HuH-7 (cell line): ENCODE measurements at regions not wholly inside any gene's neighbourhood (a gene's known extent, or its start where the extent isn't known, plus 50 kb on each side); places are given as distances from the start of the nearest gene placed in this dataset.
"Not testable (repeated sequence)": the region's sequence is repeated elsewhere in the genome, so short reads cannot be mapped to it uniquely, and the experiment has no call there.

Experiments used
- DNase-seq: peaks from one replicate; pipeline ENCODE4 v3.0.0; 2011; ENCODE audit warnings: low spot score

DNA sequence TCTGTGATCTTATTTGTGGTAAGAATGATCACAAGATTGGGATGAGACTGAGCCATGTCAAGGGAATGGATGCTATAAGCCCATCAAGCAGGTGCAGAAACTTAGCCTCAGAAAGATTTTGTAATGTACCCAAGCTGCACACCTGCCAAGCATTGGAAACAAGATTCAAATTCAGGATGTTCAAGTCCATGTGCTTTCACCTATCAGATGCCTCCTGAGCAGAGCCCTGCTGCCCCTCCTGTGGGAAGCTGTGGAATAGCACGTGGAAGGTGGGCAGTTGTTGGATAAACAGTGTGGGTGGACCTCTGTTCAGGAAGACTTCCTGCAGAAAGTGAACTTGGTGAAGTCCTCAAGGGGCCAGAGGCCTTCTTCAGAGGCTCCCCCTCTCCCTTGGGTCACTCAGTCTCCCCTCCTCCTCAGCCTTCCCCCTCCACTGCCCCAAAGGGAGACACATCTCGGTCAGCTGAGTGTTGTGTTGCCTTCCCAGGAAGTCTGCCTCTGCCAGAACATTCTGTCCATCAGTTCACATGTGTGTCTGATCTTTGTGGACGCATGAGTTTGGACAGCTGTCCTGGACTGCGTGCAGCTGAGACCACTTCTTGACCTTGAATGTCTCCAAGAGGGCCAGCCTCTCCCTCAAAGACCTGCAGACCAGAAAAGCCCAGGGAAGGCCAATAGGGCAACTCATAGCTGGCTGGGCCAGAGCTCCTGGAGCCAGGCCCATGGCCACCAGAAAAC, 186.1 kb downstream of the INHBB start:
- DNase-seq = no peak

DNA sequence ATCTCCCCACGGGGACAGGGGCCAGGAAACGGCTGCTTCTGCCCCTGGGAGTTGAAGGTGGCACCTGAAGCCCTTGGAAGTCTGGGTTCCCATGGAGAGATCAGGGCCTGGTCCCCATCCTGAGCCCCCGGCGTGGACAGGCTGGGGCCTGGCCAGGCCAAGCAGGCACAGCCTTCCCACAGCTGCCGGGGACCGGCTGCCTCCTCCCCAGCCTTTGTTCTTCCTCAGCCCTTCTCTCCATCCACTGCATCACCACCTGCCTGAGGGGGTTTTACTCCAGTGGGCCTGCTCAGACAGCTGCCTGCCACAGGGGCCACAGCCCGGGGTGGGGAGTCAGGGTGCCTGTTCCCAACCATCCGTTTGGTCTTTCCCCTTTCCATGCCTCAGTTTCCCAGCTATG, 187.7 kb downstream of the INHBB start:
- DNase-seq = no peak

DNA sequence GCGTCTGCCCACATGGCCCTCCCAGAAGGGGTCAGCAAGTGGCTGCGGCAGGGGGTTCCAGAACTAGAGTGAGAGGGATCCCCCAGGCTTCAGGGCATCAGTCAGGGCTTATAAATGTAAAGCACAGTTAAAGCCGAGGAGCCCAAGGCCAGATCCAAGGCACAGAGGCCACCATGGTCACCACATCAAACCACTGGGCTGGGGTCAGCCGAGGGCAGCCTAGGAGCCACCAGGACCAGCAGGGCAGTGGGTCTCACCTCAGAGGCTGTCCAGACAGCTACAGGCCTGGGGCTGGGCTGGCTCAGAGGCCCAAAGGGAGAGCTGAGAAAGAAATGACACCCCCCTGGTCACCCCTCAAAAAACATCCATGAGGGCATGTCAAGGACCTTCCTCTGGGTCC, 188.5 kb downstream of the INHBB start:
- no peak for DNase-seq

DNA sequence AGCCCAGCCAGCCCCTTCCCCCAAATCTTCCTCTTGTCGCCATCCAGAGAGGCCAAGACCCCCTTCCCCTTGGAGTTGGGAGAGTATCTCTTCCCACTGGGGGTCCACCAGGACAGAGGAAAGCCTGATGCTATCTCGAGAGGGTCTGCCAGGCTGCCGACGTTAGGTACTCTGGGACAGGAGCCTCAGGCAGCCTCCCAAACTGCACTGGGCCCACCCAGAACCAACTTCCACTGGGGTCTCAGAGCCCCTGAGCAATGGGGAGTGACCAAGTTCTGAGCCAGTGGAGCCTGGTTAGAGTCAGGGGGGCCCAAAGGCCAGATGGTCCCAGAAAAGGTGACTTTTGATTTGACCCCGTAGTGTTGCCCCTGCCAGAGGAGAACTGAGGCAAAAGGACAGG, 189.1 kb downstream of the INHBB start:
- DNase-seq = no peak

DNA sequence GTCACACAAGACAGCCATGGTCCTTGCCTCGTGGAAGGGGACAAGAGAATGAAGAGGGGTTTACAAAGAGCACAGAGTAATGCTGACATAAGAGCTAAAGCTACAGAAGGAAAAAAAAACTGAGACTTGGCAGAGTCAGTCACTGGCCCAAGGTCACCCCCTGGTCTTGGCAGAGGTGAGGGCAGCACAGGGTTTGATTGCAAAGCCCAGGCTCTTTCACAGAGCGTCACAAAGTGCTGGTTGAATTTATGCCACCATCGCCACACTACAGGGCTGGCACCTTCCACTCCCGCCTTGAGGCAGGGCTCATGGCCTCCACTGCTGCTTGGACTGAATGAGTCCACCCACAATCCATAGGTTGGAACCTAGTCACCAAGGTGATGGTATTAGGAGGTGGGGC, 190.2 kb downstream of the INHBB start:
- no peak for DNase-seq

DNA sequence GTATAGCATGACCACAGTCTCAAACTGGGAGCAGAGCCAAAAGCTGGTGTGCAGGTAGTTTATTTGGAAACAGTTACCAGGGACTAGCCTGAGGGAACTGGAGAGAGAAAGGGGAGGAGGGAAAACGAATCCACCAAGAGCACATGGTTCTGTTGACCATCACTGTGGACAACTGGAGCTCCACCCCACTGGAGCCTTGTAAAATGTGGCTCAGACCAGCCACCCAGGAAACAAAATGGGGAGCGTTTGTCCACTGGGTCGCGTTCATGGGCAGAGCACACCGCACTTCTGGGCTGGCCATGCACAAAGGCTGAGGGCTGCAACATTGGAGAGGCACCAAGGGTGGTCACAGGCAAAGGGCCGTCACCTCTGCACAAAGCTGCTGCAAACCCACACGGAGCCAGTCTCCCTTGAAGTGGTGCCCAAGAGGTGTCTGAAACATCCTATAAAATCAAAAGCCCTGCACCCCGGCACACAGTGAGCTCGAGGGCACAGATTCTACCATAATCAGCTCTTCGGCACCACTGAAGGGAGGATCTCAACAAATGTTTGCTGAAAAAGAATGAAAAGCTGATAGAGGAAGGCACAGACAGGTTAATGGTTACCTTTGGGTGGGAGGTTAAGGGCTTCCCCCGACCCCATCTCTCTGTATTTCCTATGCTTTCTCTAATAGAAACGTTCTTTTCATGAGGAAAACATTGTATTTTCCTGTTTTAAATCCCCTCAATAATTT, 192.9 kb downstream of the INHBB start:
- DNase-seq = no peak

DNA sequence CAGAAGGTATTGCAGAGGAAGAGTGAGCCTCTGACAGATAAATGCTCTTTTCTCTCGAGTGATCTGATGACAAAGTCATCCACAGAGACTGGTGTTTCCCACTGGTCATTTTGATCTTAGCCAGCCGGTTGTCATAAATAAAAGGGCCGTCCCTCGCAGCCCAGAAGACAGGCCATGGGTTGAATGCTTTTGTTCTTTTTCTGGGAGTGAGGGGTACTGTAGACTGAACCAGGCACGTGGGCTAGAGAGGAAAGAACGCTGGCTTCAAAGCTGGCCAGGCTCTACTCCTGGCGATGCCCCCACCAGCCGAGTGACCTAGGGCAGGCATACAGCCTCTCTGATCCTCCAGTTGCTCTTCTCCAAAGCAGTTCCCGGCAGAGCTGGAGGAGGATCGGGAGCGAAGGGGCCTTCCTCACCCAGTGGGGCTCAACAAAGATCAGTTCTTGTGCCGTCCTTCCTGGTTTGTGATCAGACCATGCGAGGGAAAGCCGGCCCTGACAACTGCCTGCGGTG, 193.5 kb downstream of the INHBB start:
- no peak for DNase-seq

DNA sequence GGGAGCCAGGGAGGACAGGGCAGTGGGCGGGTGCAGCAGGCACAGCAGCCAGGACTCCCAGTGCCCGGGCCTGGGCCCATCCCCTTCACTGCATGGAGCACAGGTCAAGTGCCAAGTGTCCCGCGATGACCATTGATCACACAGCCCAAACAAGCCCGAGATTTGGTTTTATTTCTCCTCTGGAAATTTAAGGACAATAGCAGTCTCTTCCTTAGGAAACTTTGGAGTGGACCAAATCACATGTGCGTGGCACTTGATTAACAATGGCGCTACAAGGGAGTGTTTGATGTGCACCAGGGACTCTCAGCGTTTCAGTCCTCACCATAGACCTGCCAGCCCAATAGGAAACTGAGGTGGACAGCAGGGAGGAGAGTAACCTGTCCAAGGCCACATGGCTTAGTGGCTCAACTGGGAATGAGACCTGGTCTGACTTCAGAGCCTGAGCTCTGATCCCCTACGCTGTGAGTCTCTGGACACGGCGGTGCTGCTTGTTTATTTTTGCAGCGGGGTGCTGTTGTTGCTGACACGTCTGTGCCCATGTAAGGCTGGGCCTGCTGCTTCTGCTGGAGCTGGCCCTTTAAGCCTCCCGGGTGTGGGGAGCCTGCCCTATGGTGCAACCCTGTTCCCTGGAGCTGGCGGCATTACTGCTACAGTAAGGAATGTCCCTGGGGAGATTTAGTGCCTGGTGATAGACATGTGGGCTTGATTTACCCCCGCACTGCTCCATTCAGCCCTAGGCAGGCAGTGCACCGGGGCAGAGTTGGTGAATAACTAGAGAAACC, 194.2 kb downstream of the INHBB start:
- DNase-seq = peak; percentile 81

DNA sequence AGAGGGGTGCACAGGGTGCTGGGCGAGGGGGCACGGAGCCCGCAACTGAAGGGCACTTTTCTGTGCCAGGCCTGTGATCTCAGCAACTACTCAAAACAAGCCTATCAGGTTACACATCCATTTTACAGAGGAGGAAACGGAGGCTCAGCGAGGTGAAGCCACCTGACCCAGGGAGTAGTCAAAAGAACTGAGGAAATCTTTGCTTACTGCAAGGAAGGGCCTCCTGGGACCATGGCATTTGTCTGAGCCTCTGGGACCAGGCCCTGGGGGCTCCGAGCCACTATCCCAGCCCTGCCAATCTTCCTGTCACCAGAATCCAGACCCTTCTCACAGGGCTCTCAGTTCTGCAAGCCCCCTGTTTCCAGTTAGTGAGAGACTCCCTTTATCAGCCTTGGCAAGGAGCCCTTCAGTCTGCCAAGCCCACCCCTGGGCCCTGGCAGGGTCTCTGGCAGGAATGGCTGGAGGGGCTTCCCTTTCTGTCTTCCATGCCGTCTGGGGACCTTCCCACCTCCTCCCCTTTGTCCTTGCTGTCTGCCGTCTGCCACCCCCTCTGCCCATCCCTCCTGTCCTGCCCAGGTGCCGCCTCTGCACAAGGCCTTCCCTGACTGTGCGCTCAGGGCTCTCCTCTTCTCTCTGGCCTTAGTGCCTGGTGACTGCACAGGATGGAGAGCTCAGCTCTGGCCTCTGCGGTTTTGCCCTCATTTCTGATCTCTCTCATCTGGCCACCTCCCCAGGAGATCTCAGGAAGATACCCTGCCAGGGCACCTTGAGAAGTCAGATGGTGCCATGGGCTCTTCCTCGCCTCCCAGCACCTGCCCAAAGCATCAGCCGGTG, 194.7 kb upstream of the GLI2 start:
- no peak for DNase-seq

DNA sequence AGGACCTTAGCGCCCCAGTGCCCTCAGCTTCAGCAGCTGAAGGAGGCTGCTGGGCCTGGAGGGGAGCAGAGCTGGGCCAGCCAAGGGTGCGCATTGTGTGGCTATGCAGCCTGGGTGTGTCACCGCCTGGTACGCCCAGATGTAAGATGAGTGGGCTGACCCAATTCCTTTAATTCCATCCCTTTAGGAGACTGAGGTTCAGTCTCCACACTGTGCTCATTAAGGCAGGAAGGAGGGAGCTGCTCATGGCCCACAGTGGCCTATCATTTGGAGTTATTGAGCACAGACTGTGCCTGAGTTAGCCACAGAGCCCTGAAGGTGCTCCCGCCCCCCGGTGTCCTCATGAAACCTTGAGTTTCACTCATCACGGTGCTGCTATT, 194.1 kb upstream of the GLI2 start:
- DNase-seq = no peak

DNA sequence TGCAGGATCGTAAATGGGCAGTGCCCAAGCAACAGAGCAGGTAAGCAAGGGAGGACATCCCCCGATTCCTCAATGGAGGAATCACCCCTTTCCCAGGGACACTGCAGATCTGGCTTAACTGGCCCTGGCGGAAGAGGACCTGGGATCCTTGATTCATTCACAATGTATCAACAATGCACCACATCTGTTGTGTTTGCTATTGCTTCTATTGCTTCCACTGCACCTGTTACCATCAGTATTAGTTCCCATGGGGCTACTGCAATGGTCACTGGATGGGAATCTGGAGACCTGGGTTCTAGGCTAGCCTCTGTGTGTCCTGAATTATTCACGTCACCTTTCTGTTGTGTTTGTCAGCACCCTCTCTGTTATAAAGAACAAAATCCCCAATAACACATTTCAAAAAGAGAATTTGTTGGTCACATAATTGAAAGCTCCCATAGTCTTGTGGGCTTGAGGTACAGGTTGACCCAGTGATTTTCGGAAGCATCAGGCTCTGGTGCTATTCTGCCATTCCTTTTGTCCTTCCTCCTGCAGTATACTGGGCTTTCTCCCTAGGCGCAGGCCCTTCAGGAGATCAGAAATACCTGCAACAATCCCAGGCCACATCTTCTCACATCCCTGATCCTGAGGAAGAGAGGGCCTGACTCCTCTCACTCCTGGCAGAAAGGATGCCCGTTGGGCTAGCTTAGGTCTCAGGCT, 193.5 kb upstream of the GLI2 start:
- no peak for DNase-seq

DNA sequence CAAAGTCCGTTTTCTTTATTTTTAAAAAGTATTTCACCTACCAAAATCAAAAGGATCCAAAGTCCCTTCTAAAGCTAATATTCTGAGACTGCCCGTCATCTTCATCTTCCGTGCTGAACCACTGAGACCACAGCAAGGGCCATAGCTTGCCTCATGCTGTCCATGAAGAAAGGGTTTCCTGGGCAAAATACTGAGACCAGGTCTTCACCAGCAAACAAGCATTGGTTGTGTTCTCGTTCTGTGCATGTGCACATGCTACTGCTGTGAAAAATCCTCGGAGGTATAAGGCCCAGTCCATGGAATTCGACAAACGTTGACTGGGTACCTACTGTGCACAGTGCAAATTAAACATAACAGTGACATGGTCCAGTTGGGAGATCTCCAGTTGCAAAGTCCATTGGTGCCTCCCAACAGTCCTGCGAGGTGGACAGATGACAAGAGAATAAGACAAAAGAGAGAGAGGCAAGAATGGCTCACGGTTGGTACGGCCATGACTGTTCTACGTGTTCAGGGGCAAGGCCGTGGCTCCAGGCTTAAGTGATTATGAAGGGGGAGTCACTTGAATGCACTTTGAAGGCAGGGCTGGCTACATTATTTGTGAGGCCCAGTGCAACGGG, 192.6 kb upstream of the GLI2 start:
- DNase-seq = no peak

DNA sequence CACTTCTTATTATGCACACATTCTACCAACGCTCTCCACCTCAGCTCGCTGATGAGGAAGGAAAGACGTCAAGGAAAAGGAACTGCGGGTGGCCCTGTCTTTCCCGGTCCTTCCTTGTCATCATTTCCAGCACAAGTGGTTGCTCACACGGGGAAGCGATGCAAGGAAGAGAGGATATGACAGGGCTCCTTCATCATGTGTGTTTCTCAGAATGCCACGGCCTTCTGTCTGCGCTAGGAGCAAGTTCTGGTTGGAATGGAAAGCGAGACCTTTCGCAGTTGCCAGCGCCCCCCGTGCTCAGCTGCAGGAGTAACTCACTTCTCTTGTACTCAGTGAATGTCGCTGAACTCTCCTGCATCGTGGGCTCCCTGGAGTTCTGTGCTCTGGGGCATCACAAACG, 191.8 kb upstream of the GLI2 start:
- DNase-seq = no peak

DNA sequence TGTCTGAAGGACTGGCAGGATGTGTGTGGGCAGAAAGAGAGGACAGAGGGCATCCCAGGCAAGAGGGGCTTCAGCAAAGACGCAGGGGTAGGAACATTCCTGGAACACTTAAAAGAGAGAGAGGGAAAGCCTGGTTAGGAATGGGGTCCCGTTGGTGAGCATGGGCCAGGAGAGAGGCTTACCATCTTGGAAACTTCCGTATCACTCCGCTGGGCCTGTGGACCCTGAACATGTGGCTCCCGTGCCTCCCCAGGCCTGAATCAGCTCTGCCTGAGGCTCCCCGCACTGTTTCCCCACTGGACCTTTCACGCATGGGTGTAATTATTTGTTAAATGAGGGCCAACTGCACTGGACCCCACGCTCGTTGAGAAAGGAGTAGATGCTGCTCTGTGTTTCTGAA, 191.1 kb upstream of the GLI2 start:
- DNase-seq = no peak

DNA sequence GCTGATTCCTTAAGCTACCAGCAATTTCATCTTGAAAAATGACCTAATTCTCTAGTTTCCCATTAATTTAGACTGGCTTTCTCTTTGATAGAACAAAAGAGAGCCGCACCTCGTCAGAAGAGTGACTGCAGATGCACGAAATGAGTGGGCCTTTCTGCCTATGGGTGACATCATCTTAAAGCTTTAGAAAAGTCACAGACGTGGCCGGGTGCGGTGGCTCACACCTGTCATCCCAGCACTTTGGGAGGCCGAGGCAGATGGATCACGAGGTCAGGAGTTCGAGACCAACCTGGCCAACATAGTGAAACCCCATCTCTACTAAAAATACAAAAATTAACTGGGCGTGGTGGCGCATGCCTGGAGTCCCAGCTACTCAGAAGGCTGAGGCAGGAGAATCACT, 190.7 kb upstream of the GLI2 start:
- not testable (repeated sequence) for DNase-seq

DNA sequence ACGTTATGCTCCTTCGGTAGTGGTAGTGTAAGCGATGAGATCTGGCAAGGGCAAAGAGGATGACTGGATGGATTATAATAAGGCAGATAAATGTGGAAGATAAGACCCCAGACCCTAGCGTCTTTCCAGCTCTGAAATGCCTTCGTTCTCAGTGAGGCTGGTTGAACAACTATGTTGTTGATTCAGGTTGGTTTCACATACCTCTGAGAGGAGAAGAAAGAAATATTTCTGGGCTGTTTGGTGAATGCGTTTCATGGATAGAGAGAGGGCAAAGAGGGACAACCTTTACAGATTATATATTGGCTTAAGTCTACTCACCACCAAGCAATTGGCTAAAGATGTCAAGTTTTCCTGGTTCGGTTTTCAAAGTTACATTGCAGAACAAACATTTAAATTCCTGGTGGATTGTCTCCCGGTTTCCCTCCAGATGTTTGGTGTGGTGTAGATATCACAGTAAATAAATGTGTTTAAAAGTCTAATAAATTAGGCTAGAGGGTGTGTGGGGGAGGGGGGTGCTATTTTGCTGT, 190.1 kb upstream of the GLI2 start:
- DNase-seq = no peak

DNA sequence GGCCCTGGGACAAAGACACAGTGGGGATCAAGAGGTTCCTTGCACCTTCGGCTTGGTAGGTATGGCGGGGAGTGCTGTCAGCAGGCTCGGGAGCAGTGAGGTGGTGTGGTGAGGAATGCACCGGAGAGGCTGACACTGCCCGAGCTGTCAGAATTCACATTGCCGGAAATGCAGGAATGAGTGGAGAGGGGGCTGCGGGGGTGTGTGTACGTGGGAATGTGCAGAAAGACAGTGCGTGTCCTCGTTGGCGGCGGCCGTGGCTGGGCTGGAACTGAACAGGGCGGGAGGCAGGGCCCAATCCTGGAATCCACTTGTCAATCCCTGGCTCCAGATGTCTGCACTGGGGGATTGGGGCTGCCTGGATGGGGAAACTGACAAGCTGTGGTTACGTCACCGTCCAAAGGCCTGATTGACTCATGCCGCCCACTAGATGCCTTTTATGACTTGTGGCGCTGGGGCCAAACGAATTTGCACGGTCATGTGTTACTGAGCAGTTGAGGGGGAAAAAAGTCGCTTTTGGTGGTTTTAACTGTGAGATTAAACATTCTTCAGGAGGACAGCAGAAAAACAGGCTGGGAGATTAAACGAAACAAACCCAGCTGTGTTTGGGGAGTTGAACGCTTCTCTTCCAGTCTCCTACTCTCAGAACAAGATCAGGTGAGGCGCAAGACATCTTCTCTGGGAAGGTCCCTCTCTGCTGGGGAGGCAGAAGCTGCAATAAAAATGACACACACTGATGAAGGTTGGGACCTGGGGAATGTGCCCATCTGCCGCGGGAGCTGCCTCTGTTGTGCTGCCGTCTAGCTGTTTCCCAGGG, 189.4 kb upstream of the GLI2 start:
- peak; percentile 65 for DNase-seq

DNA sequence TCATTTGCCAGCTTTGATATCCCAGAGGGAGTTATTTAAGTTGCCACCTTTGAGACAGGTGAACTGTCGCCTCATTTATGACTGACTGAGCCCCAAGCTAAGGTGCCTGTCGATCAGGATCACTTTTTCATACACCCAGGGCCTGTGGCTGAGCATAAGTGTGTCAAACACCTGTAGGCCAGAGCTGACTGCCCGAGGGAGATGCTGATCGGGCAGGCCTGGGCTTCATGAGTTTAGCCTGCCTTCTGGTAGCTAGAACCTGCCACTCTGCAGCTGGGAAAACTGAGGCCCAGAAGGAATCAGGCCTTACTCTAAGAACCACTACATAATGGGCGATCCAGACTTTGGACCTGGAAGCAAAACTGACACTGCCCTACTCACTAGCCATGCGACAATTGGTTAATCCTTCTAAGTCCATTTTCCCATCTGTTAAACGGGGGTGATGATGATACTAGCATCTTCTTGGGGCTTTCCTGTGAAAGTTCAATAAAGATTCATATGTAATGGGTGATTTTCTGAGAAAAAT, 188.7 kb upstream of the GLI2 start:
- no peak for DNase-seq

DNA sequence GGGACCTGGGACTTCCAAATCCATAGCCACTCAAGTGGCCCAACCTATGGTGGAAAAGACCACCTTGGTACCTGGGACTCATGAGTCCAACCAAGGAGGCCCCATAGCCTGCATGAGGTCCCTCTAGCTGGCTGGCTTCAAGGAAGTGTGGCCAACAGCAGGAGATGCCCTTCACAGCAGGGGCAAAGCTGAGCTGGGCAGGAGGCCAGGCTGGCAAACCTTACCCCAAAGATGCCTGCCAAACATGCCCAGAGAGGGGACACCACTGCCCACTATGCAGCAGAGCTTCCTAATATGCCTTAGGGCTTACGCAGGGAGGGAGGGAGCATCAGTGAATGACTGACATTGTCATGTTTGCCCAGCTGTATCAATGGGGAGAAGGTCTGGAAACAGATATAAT, 188.0 kb upstream of the GLI2 start:
- no peak for DNase-seq
